GM23248 (cell line): ENCODE measurements at regions not wholly inside any gene's neighbourhood (a gene's known extent, or its start where the extent isn't known, plus 50 kb on each side); places are given as distances from the start of the nearest gene placed in this dataset.

Experiments used
- EZH2 ChIP-seq: fragments of 200-600 bp; sonication (generic); IDR thresholded peaks from 2 replicates; pipeline ENCODE4 v1.6.1; 2018; ENCODE audit warnings: antibody characterized with exemption, mild to moderate bottlenecking; ENCODE audit not compliant: insufficient read depth, poor library complexity, severe bottlenecking
- EZH2phosphoT487 ChIP-seq: fragments of 200-600 bp; sonication (generic); IDR thresholded peaks from 2 replicates; pipeline ENCODE4 v1.6.1; 2018; ENCODE audit warnings: antibody characterized with exemption, moderate library complexity, mild to moderate bottlenecking, low read depth; ENCODE audit not compliant: insufficient read depth

- no peak for TF ChIP-seq EZH2phosphoT487
- no peak for TF ChIP-seq EZH2
Observed at GRCh38 chr5:104731331-104731730, 1168.7 kb upstream of the NUDT12 start.
